Coronary artery (tissue), 2 donors: ENCODE measurements at regions not wholly inside any gene's neighbourhood (a gene's known extent, or its start where the extent isn't known, plus 50 kb on each side); places are given as distances from the start of the nearest gene placed in this dataset.
"Not testable (repeated sequence)": the region's sequence is repeated elsewhere in the genome, so short reads cannot be mapped to it uniquely, and the experiment has no call there.

Source experiments
- DNase-seq: peaks from one replicate; pipeline ENCODE4 v3.0.0-alpha.2; 2017; ENCODE audit warnings: low spot score
- H3K27ac ChIP-seq, 2 donors: fragments of 200-600 bp; sonication (generic); one replicate each; pipeline ENCODE4 v1.5.1; 2016 to 2019
- H3K4me3 ChIP-seq: fragments of 200-600 bp; sonication (generic); 2 replicates; pipeline ENCODE4 v1.5.1; 2016; ENCODE audit warnings: mild to moderate bottlenecking, moderate library complexity
- CTCF ChIP-seq: fragments of 200-600 bp; sonication (generic); IDR thresholded peaks from one replicate; pipeline ENCODE4 v1.5.1; 2019; ENCODE audit warnings: antibody characterized with exemption

- TF ChIP-seq CTCF: no peak
- H3K27ac ChIP-seq: no peak overlapping the region
- no peak overlapping the region for H3K4me3 ChIP-seq
- DNase-seq: no peak
These were observed 404.0 kb downstream of the BUD13 start for GRCh38 chr11:116368784-116369183.

- DNase-seq: no peak
- Histone ChIP-seq H3K27ac (no peak overlapping the region), H3K4me3 (no peak overlapping the region)
- TF ChIP-seq CTCF: no peak
These were observed 405.7 kb downstream of the BUD13 start for GRCh38 chr11:116366980-116367645.

GRCh38 chr11:116366451-116366850, 406.3 kb downstream of the BUD13 start:
- TF ChIP-seq CTCF: no peak
- Histone ChIP-seq H3K4me3 (no peak overlapping the region), H3K27ac (no peak overlapping the region)
- no peak for DNase-seq

- not testable (repeated sequence) for H3K27ac ChIP-seq, DNase-seq, H3K4me3 ChIP-seq
These were observed 407.9 kb downstream of the BUD13 start for GRCh38 chr11:116364925-116365324.

- no peak for TF ChIP-seq CTCF
- no peak overlapping the region for H3K27ac ChIP-seq
- no peak for DNase-seq
- H3K4me3 ChIP-seq: no peak overlapping the region
These were observed 408.4 kb downstream of the BUD13 start for GRCh38 chr11:116364348-116364747.

GRCh38 chr11:116360221-116360941, 412.4 kb downstream of the BUD13 start:
- Histone ChIP-seq H3K27ac (no peak overlapping the region), H3K4me3 (no peak overlapping the region)
- no peak for TF ChIP-seq CTCF
- no peak for DNase-seq

- no peak for DNase-seq
- Histone ChIP-seq H3K27ac (no peak overlapping the region), H3K4me3 (no peak overlapping the region)
- TF ChIP-seq CTCF: no peak
These were observed 414.8 kb downstream of the BUD13 start for GRCh38 chr11:116357784-116358544.
